ENCODE measurements at regions not wholly inside any gene's neighbourhood (a gene's known extent, or its start where the extent isn't known, plus 50 kb on each side); places are given as distances from the start of the nearest gene placed in this dataset.

- H3K27ac Mint-ChIP-seq, result peak overlapping the region; percentile 56
- no peak for TF ChIP-seq CTCF (IDR thresholded peaks at IDR 0.05)
- H3K4me3 Mint-ChIP-seq, result no peak overlapping the region
- H3K9me3 Mint-ChIP-seq, result no peaks in the 10 kb centered on the region
- ATAC-seq, result no peak
- H3K4me1 Mint-ChIP-seq (ENCODE audit: low read depth), result peaks cover 8% of the 10 kb centered on the region
- POLR2A ChIA-PET, result no interaction called here
- intact Hi-C loops (cut with micrococcal nuclease), result no loop called here
- H3K36me3 Mint-ChIP-seq (ENCODE audit: low read depth), result no peaks in the 10 kb centered on the region
- peak; percentile 7 for DNase-seq
- CTCF ChIA-PET, result interaction anchor here (1.3 to 2.8 kb wide), 2 partner anchors 12 to 92 kb away, joined by 3 to 13 read pairs; no protein-coding TSS in a partner anchor
- no peaks in the 10 kb centered on the region for H3K27me3 Mint-ChIP-seq
Observed at GRCh38 chr2:224638301-224638823, 53.2 kb upstream of the CUL3 start.
